Activated CD4-positive, alpha-beta T cell treated with anti-CD3 and anti-CD28 coated beads for 48 hours (primary cell): ENCODE measurements at regions not wholly inside any gene's neighbourhood (a gene's known extent, or its start where the extent isn't known, plus 50 kb on each side); places are given as distances from the start of the nearest gene placed in this dataset.

Experiments used
- DNase-seq: peaks from one replicate; pipeline ENCODE4 v3.0.0-alpha.2; 2020

GRCh38 chr2:158905784-158906183 lies 62.7 kb upstream of the TANC1 start:
- DNase-seq: no peak

- DNase-seq: no peak
Measured at GRCh38 chr2:158907926-158908456, 60.4 kb upstream of the TANC1 start.

- no peak for DNase-seq
Measured at GRCh38 chr2:158912112-158912511, 56.3 kb upstream of the TANC1 start.

- DNase-seq: no peak
Measured at GRCh38 chr2:158912765-158913164, 55.7 kb upstream of the TANC1 start.

- DNase-seq: no peak
Measured at GRCh38 chr2:158914066-158914465, 54.4 kb upstream of the TANC1 start.

- DNase-seq: no peak
Measured at GRCh38 chr2:158914731-158915130, 53.7 kb upstream of the TANC1 start.

GRCh38 chr2:158917121-158917520 lies 51.3 kb upstream of the TANC1 start:
- no peak for DNase-seq

GRCh38 chr2:158918452-158918851 lies 50.0 kb upstream of the TANC1 start:
- no peak for DNase-seq
